GM23248 (cell line): ENCODE measurements at regions not wholly inside any gene's neighbourhood (a gene's known extent, or its start where the extent isn't known, plus 50 kb on each side); places are given as distances from the start of the nearest gene placed in this dataset.

ENCODE experiments used
- DNase-seq: peaks from one replicate; pipeline ENCODE4 v3.0.0-alpha.2; 2015
- H2AFZ ChIP-seq: fragments of 200-600 bp; sonication (generic); 2 replicates; pipeline ENCODE4 v1.6.1; 2016; ENCODE audit warnings: antibody characterized with exemption
- H3F3A ChIP-seq: fragments of 200-600 bp; sonication (generic); 2 replicates; pipeline ENCODE4 v1.6.1; 2016; ENCODE audit warnings: mild to moderate bottlenecking, antibody characterized with exemption, mixed run types; ENCODE audit not compliant: insufficient read depth
- H3K27ac ChIP-seq: fragments of 200-600 bp; sonication (generic); 2 replicates; pipeline ENCODE4 v1.5.1; 2016; ENCODE audit warnings: mild to moderate bottlenecking
- H3K27me3 ChIP-seq: fragments of 200-600 bp; sonication (generic); replicated peaks from 2 replicates; pipeline ENCODE4 v1.6.1; 2016; ENCODE audit warnings: mild to moderate bottlenecking; ENCODE audit not compliant: insufficient read depth
- H3K36me3 ChIP-seq: fragments of 200-600 bp; sonication (generic); 2 replicates; pipeline ENCODE4 v1.6.1; 2016; ENCODE audit warnings: low read depth, mild to moderate bottlenecking
- H3K4me1 ChIP-seq: fragments of 200-600 bp; sonication (generic); 2 replicates; pipeline ENCODE4 v1.6.1; 2016; ENCODE audit warnings: mild to moderate bottlenecking; ENCODE audit not compliant: insufficient read depth
- H3K4me2 ChIP-seq: fragments of 200-600 bp; sonication (generic); one replicate; pipeline ENCODE4 v1.6.1; 2016; ENCODE audit warnings: mild to moderate bottlenecking; ENCODE audit not compliant: unreplicated experiment
- H3K4me3 ChIP-seq: fragments of 200-600 bp; sonication (generic); 2 replicates; pipeline ENCODE4 v1.5.1; 2016; ENCODE audit warnings: mild to moderate bottlenecking
- H3K79me2 ChIP-seq: fragments of 200-600 bp; sonication (generic); 2 replicates; pipeline ENCODE4 v1.6.1; 2016; ENCODE audit warnings: mild to moderate bottlenecking; ENCODE audit not compliant: insufficient read depth
- H3K9ac ChIP-seq: fragments of 200-600 bp; sonication (generic); 2 replicates; pipeline ENCODE4 v1.6.1; 2016; ENCODE audit warnings: mild to moderate bottlenecking
- H3K9me2 ChIP-seq: fragments of 200-600 bp; sonication (generic); 2 replicates; pipeline ENCODE4 v1.6.1; 2016; ENCODE audit warnings: mixed run types, mild to moderate bottlenecking, moderate library complexity; ENCODE audit not compliant: insufficient read depth
- H3K9me3 ChIP-seq: fragments of 200-600 bp; sonication (generic); one replicate; pipeline ENCODE4 v1.6.1; 2017; ENCODE audit warnings: low read depth
- H4K20me1 ChIP-seq: fragments of 200-600 bp; sonication (generic); 2 replicates; pipeline ENCODE4 v1.6.0; 2016; ENCODE audit not compliant: insufficient read depth
- EZH2 ChIP-seq: fragments of 200-600 bp; sonication (generic); IDR thresholded peaks from 2 replicates; pipeline ENCODE4 v1.6.1; 2018; ENCODE audit warnings: antibody characterized with exemption, mild to moderate bottlenecking; ENCODE audit not compliant: insufficient read depth, poor library complexity, severe bottlenecking
- EZH2phosphoT487 ChIP-seq: fragments of 200-600 bp; sonication (generic); IDR thresholded peaks from 2 replicates; pipeline ENCODE4 v1.6.1; 2018; ENCODE audit warnings: antibody characterized with exemption, moderate library complexity, mild to moderate bottlenecking, low read depth; ENCODE audit not compliant: insufficient read depth
- WGBS, 2 experiments: methylation state at CpG; one replicate each; pipeline ENCODE4 v1.1.6; 2015 to 2017; ENCODE audit warnings: low lambda C conversion rate in 2 of 2, low coverage in 1 of 2; ENCODE audit errors: missing lambda C conversion rate in 2 of 2; 5-methylcytosine and 5-hydroxymethylcytosine counted together
- in situ Hi-C: fragments of 300-500 bp; cut with MboI; formaldehyde crosslinking; loops from 2 replicates; pipeline ENCODE4 v1.15.0; 2020

DNA sequence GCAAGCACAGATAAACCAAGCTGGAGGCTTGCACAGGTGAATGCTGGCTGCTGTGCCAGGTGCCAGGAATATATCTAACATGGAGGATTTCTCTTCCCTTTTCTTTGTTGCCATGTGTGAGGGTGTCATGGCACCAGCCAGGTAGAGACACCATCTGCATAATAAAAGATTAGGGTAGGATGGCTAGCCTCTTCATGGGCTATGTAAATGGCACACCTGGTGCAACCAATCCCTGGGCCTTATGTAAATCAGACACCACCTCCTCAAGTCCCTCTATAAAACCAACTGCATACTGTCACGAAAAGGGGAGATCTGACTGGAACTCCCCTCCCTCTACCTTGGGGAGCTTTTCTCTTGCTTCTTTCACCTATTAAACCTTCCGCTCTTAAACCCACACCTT is 322.5 kb upstream of the POM121L12 start:
- DNase-seq, result no peak
- Histone ChIP-seq H3K4me1 (no peaks in the 10 kb centered on the region), H3K9ac (no peak overlapping the region), H3K9me2 (no peaks in the 10 kb centered on the region), H2AFZ (no peak overlapping the region), H3K27ac (no peak overlapping the region), H3K9me3 (no peaks in the 10 kb centered on the region), H3K4me3 (no peak overlapping the region), H3K27me3 (no peaks in the 10 kb centered on the region), H3K79me2 (no peaks in the 10 kb centered on the region), H4K20me1 (no peaks in the 10 kb centered on the region), H3F3A (no peaks in the 10 kb centered on the region), H3K4me2 (no peak overlapping the region), H3K36me3 (no peaks in the 10 kb centered on the region)
- in situ Hi-C loops, result no loop called here
- WGBS, 2 experiments, result 2 to 4% methylated on average over 2 of the region's 2 CpGs
- TF ChIP-seq EZH2 (no peak), EZH2phosphoT487 (no peak)

DNA sequence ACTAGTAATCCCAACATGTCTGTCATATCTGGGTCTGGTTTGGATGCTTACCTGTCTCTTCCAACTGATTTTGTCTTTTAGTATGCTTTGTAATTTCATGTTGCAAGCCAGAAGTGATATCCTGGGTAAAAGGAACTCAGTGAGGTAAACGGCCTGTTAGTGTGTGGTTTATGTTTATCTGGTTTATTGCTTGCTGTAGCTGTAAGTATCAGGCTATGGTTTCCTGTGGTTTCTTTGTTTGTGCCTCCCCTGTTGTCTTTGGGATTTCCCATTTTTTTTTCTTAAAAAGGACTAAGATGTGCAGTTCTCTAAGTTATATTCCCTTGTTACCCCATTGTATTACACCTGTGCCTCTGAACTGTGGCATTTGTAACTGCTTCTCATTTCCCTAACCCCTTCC is 323.5 kb upstream of the POM121L12 start:
- Histone ChIP-seq H3K79me2 (no peaks in the 10 kb centered on the region), H3K27ac (no peak overlapping the region), H3K36me3 (no peaks in the 10 kb centered on the region), H3K4me2 (no peak overlapping the region), H3K4me1 (no peaks in the 10 kb centered on the region), H4K20me1 (no peaks in the 10 kb centered on the region), H3K9me2 (no peaks in the 10 kb centered on the region), H3K27me3 (no peaks in the 10 kb centered on the region), H3F3A (no peaks in the 10 kb centered on the region), H3K9me3 (no peaks in the 10 kb centered on the region), H3K4me3 (no peak overlapping the region), H3K9ac (no peak overlapping the region), H2AFZ (no peak overlapping the region)
- in situ Hi-C loops, result no loop called here
- TF ChIP-seq EZH2phosphoT487 (no peak), EZH2 (no peak)
- no peak for DNase-seq
- WGBS, 2 experiments, result 0% methylated on average over 1 of the region's 1 CpG

DNA sequence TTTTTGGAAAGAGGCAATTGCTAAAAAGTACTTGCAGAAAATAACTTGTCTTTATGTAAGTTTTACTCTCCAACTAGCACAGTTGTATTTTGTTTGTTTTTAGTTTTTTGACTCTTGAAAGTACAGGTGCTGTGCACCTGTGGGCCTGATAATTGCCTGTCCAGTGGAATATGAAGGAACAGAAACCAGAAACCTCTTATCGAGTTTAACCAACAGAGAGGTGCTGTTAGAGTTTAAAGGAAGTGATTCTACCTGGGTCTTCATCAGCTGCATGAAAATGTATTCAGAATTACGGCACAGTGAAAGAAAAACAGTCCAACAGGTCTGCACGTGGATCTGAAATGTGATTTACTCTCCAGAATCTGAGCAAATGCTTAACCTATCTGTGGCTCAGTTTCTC is 326.6 kb upstream of the POM121L12 start:
- Histone ChIP-seq H3K79me2 (no peaks in the 10 kb centered on the region), H3K9me3 (no peaks in the 10 kb centered on the region), H3K4me2 (no peak overlapping the region), H3K27me3 (no peaks in the 10 kb centered on the region), H3K9ac (no peak overlapping the region), H3K27ac (no peak overlapping the region), H3K36me3 (no peaks in the 10 kb centered on the region), H3K4me1 (no peaks in the 10 kb centered on the region), H4K20me1 (no peaks in the 10 kb centered on the region), H2AFZ (no peak overlapping the region), H3K9me2 (no peaks in the 10 kb centered on the region), H3F3A (no peaks in the 10 kb centered on the region), H3K4me3 (no peak overlapping the region)
- TF ChIP-seq EZH2 (no peak), EZH2phosphoT487 (no peak)
- in situ Hi-C loops, result no loop called here
- no peak for DNase-seq
- WGBS, 2 experiments, result 1 to 2% methylated on average over 3 of the region's 3 CpGs

DNA sequence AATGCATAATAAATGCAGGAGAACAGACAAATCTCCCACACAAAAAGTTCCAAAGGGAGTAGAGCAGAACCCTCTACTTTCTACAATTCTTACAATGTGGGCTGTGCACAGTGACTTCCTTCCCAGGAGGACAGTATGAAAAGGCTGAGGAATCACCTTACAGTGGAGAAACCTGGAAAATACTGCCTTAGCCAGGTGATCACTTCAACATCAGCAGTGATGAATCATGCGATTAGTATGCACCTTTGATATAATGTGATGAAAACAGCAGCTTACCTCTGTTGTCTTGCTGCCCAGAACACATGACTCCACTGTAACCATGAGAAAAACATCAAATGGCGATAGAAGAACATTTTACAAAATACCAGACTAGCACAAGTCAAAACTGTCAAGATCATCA is 329.7 kb upstream of the POM121L12 start:
- no peak for DNase-seq
- H4K20me1 ChIP-seq, result no peaks in the 10 kb centered on the region
- H3K4me3 ChIP-seq, result no peak overlapping the region
- H3K36me3 ChIP-seq, result no peaks in the 10 kb centered on the region
- WGBS, 2 experiments, result 19 to 23% methylated on average over 2 of the region's 2 CpGs
- H3K27me3 ChIP-seq, result no peaks in the 10 kb centered on the region
- H3K9ac ChIP-seq, result no peak overlapping the region
- no peak overlapping the region for H3K27ac ChIP-seq
- no peak overlapping the region for H3K4me2 ChIP-seq
- no peaks in the 10 kb centered on the region for H3K4me1 ChIP-seq
- no peaks in the 10 kb centered on the region for H3K79me2 ChIP-seq
- TF ChIP-seq EZH2 (no peak), EZH2phosphoT487 (no peak)
- H2AFZ ChIP-seq, result no peak overlapping the region
- H3K9me2 ChIP-seq, result no peaks in the 10 kb centered on the region
- in situ Hi-C loops, result no loop called here
- no peaks in the 10 kb centered on the region for H3F3A ChIP-seq
- H3K9me3 ChIP-seq, result no peaks in the 10 kb centered on the region

DNA sequence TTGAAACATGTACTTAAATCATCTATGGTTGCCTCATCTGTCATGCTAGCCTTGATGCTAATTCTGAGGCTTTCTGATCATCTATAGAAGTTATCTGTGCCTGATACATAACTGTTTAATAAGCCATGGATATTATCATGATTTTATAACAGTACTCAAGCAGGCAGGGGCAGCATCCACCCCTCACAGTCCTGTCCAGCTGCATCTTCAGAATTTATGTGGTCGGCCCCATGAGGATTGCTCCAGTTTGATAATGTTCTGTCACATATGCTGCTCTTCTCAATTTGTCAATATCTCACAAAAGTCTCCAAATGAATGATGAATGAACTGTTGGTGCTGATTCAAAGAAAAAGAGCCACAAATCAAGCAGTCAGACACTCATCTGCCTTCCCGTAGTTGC is 335.1 kb upstream of the POM121L12 start:
- Histone ChIP-seq H3K9ac (no peak overlapping the region), H3K27me3 (no peaks in the 10 kb centered on the region), H3K79me2 (no peaks in the 10 kb centered on the region), H4K20me1 (no peaks in the 10 kb centered on the region), H2AFZ (no peak overlapping the region), H3F3A (no peaks in the 10 kb centered on the region), H3K4me1 (no peaks in the 10 kb centered on the region), H3K9me2 (no peaks in the 10 kb centered on the region), H3K4me2 (no peak overlapping the region), H3K36me3 (no peaks in the 10 kb centered on the region), H3K9me3 (no peaks in the 10 kb centered on the region), H3K4me3 (no peak overlapping the region), H3K27ac (no peak overlapping the region)
- no peak for TF ChIP-seq EZH2
- no peak for DNase-seq
- 20 to 31% methylated on average over 2 of the region's 2 CpGs for WGBS, 2 experiments
- in situ Hi-C loops, result no loop called here
